Karpas-422 (cell line): ENCODE measurements at regions not wholly inside any gene's neighbourhood (a gene's known extent, or its start where the extent isn't known, plus 50 kb on each side); places are given as distances from the start of the nearest gene placed in this dataset.

Experiments used
- DNase-seq: peaks from one replicate; pipeline ENCODE4 v3.0.0-alpha.2; 2015
- H2AFZ ChIP-seq: fragments of 200-600 bp; sonication (generic); 2 replicates; pipeline ENCODE4 v1.6.1; 2014; ENCODE audit warnings: antibody characterized with exemption, low read length, mixed read lengths
- H3K27ac ChIP-seq: fragments of 200-600 bp; sonication (generic); 2 replicates; pipeline ENCODE4 v1.5.1; 2014; ENCODE audit warnings: mild to moderate bottlenecking, low read length, moderate library complexity
- H3K27me3 ChIP-seq: fragments of 200-600 bp; sonication (generic); 2 replicates; pipeline ENCODE4 v1.6.1; 2014; ENCODE audit warnings: low read length, mixed read lengths
- H3K36me3 ChIP-seq: fragments of 200-600 bp; sonication (generic); 2 replicates; pipeline ENCODE4 v1.6.1; 2014; ENCODE audit warnings: low read length, mixed read lengths; ENCODE audit not compliant: insufficient read depth
- H3K4me1 ChIP-seq: fragments of 200-600 bp; sonication (generic); 2 replicates; pipeline ENCODE4 v1.6.1; 2014; ENCODE audit warnings: mild to moderate bottlenecking, low read length, mixed read lengths
- H3K4me2 ChIP-seq: fragments of 200-600 bp; sonication (generic); 2 replicates; pipeline ENCODE4 v1.6.1; 2014; ENCODE audit warnings: low read length, low read depth, mild to moderate bottlenecking; ENCODE audit not compliant: poor library complexity, severe bottlenecking
- H3K4me3 ChIP-seq: fragments of 200-600 bp; sonication (generic); 2 replicates; pipeline ENCODE4 v1.5.1; 2014; ENCODE audit warnings: mild to moderate bottlenecking, antibody characterized with exemption, low read length, mixed read lengths
- H3K79me2 ChIP-seq: fragments of 200-600 bp; sonication (generic); 2 replicates; pipeline ENCODE4 v1.6.1; 2014; ENCODE audit warnings: mild to moderate bottlenecking, low read length, mixed read lengths
- H3K9ac ChIP-seq: fragments of 200-600 bp; sonication (generic); 2 replicates; pipeline ENCODE4 v1.6.0; 2014; ENCODE audit warnings: low read length
- H3K9me2 ChIP-seq: fragments of 200-600 bp; sonication (generic), shearing (Covaris generic); replicated peaks from 2 replicates; pipeline ENCODE4 v1.6.0; 2014; ENCODE audit warnings: mild to moderate bottlenecking, low read length, moderate library complexity; ENCODE audit not compliant: insufficient read depth
- H3K9me3 ChIP-seq: fragments of 300-700, 200-600 bp; sonication (generic); 2 replicates; pipeline ENCODE4 v1.6.1; 2014; ENCODE audit warnings: low read length, mixed read lengths
- H4K20me1 ChIP-seq: fragments of 200-600 bp; sonication (generic); 2 replicates; pipeline ENCODE4 v1.6.1; 2014; ENCODE audit warnings: mild to moderate bottlenecking, antibody characterized with exemption, low read length, low read depth; ENCODE audit not compliant: insufficient read depth

GRCh38 chr2:16291731-16292550, 351.6 kb downstream of the MYCN start:
- no peaks in the 10 kb centered on the region for H3K9me2 ChIP-seq
- H3K27ac ChIP-seq, result no peak overlapping the region
- no peaks in the 10 kb centered on the region for H3K36me3 ChIP-seq
- H2AFZ ChIP-seq, result no peak overlapping the region
- H4K20me1 ChIP-seq, result no peaks in the 10 kb centered on the region
- H3K27me3 ChIP-seq, result no peaks in the 10 kb centered on the region
- H3K9me3 ChIP-seq, result no peaks in the 10 kb centered on the region
- no peaks in the 10 kb centered on the region for H3K79me2 ChIP-seq
- H3K4me3 ChIP-seq, result no peak overlapping the region
- no peak overlapping the region for H3K9ac ChIP-seq
- H3K4me2 ChIP-seq, result no peak overlapping the region
- no peak for DNase-seq
- no peaks in the 10 kb centered on the region for H3K4me1 ChIP-seq

- no peaks in the 10 kb centered on the region for H3K9me2 ChIP-seq
- H3K4me2 ChIP-seq, result no peak overlapping the region
- no peak overlapping the region for H3K27ac ChIP-seq
- no peak overlapping the region for H2AFZ ChIP-seq
- no peaks in the 10 kb centered on the region for H3K27me3 ChIP-seq
- no peaks in the 10 kb centered on the region for H3K9me3 ChIP-seq
- H3K4me3 ChIP-seq, result no peak overlapping the region
- H3K4me1 ChIP-seq, result no peaks in the 10 kb centered on the region
- H3K36me3 ChIP-seq, result no peaks in the 10 kb centered on the region
- no peaks in the 10 kb centered on the region for H4K20me1 ChIP-seq
- H3K9ac ChIP-seq, result no peak overlapping the region
- no peak for DNase-seq
- no peaks in the 10 kb centered on the region for H3K79me2 ChIP-seq
These were observed 350.9 kb downstream of the MYCN start for GRCh38 chr2:16291226-16291625.

GRCh38 chr2:16290311-16291020, 350.1 kb downstream of the MYCN start:
- no peak for DNase-seq
- Histone ChIP-seq H3K9me2 (no peaks in the 10 kb centered on the region), H3K9ac (no peak overlapping the region), H3K79me2 (no peaks in the 10 kb centered on the region), H3K4me3 (no peak overlapping the region), H3K4me1 (no peaks in the 10 kb centered on the region), H3K9me3 (no peaks in the 10 kb centered on the region), H2AFZ (no peak overlapping the region), H3K36me3 (no peaks in the 10 kb centered on the region), H3K4me2 (no peak overlapping the region), H3K27ac (no peak overlapping the region), H4K20me1 (no peaks in the 10 kb centered on the region), H3K27me3 (no peaks in the 10 kb centered on the region)

- H3K4me1 ChIP-seq, result no peaks in the 10 kb centered on the region
- no peak for DNase-seq
- no peaks in the 10 kb centered on the region for H3K79me2 ChIP-seq
- no peak overlapping the region for H3K9ac ChIP-seq
- H3K4me3 ChIP-seq, result no peak overlapping the region
- no peaks in the 10 kb centered on the region for H3K9me2 ChIP-seq
- H3K4me2 ChIP-seq, result no peak overlapping the region
- no peaks in the 10 kb centered on the region for H4K20me1 ChIP-seq
- H3K9me3 ChIP-seq, result no peaks in the 10 kb centered on the region
- H3K27ac ChIP-seq, result no peak overlapping the region
- no peaks in the 10 kb centered on the region for H3K36me3 ChIP-seq
- no peaks in the 10 kb centered on the region for H3K27me3 ChIP-seq
- no peak overlapping the region for H2AFZ ChIP-seq
These were observed 348.2 kb downstream of the MYCN start for GRCh38 chr2:16288371-16289112.

- no peak overlapping the region for H3K9ac ChIP-seq
- no peak overlapping the region for H2AFZ ChIP-seq
- H3K9me2 ChIP-seq, result no peaks in the 10 kb centered on the region
- H3K4me1 ChIP-seq, result no peaks in the 10 kb centered on the region
- no peaks in the 10 kb centered on the region for H3K9me3 ChIP-seq
- no peaks in the 10 kb centered on the region for H4K20me1 ChIP-seq
- no peaks in the 10 kb centered on the region for H3K79me2 ChIP-seq
- H3K36me3 ChIP-seq, result no peaks in the 10 kb centered on the region
- H3K4me2 ChIP-seq, result no peak overlapping the region
- no peak for DNase-seq
- no peak overlapping the region for H3K4me3 ChIP-seq
- no peak overlapping the region for H3K27ac ChIP-seq
- H3K27me3 ChIP-seq, result no peaks in the 10 kb centered on the region
These were observed 347.5 kb downstream of the MYCN start for GRCh38 chr2:16287831-16288230.

GRCh38 chr2:16287281-16287680, 346.9 kb downstream of the MYCN start:
- no peaks in the 10 kb centered on the region for H3K9me3 ChIP-seq
- no peak overlapping the region for H3K4me2 ChIP-seq
- H3K27ac ChIP-seq, result no peak overlapping the region
- H3K9me2 ChIP-seq, result no peaks in the 10 kb centered on the region
- H3K79me2 ChIP-seq, result no peaks in the 10 kb centered on the region
- no peak overlapping the region for H2AFZ ChIP-seq
- no peaks in the 10 kb centered on the region for H4K20me1 ChIP-seq
- no peak overlapping the region for H3K9ac ChIP-seq
- no peaks in the 10 kb centered on the region for H3K4me1 ChIP-seq
- H3K36me3 ChIP-seq, result no peaks in the 10 kb centered on the region
- no peak overlapping the region for H3K4me3 ChIP-seq
- no peaks in the 10 kb centered on the region for H3K27me3 ChIP-seq
- DNase-seq, result no peak

GRCh38 chr2:16285813-16286510, 345.6 kb downstream of the MYCN start:
- no peak overlapping the region for H3K4me2 ChIP-seq
- H3K27me3 ChIP-seq, result no peaks in the 10 kb centered on the region
- no peaks in the 10 kb centered on the region for H3K79me2 ChIP-seq
- no peaks in the 10 kb centered on the region for H3K4me1 ChIP-seq
- no peaks in the 10 kb centered on the region for H3K36me3 ChIP-seq
- H3K27ac ChIP-seq, result no peak overlapping the region
- no peak for DNase-seq
- H3K4me3 ChIP-seq, result no peak overlapping the region
- H2AFZ ChIP-seq, result no peak overlapping the region
- H3K9ac ChIP-seq, result no peak overlapping the region
- no peaks in the 10 kb centered on the region for H3K9me3 ChIP-seq
- no peaks in the 10 kb centered on the region for H4K20me1 ChIP-seq
- H3K9me2 ChIP-seq, result no peaks in the 10 kb centered on the region
